ENCODE measurements at regions not wholly inside any gene's neighbourhood (a gene's known extent, or its start where the extent isn't known, plus 50 kb on each side); places are given as distances from the start of the nearest gene placed in this dataset.

DNA sequence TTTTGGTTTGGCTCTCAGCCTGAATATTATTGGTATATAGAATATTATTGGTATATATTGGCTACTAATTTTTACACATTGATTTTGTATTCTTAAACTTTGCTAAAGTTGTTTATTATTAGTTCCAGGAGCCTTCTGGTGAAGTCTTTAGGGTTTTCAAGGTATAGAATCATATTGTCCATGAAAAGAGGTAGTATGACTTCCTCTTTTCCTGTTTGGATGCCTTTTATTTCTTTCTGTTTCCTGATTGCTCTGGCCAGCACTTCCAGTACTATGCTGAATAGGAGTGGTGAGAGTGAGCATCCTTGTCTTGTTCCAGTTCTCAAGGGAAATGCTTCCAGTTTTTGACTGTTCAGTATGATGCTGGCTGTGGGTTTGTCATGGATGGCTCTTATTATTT is 107.3 kb upstream of the LIPC start:
- no peaks in the 10 kb centered on the region for H3K4me1 Mint-ChIP-seq (ENCODE audit: low read depth)
- CTCF ChIA-PET = no interaction called here
- H3K9me3 Mint-ChIP-seq = no peaks in the 10 kb centered on the region
- H3K27me3 Mint-ChIP-seq = peaks cover 7% of the 10 kb centered on the region
- no peak for DNase-seq
- H3K4me3 Mint-ChIP-seq = no peak overlapping the region
- no peak overlapping the region for H3K27ac Mint-ChIP-seq
- intact Hi-C loops (cut with micrococcal nuclease) = no loop called here
- peaks cover 3% of the 10 kb centered on the region for H3K36me3 Mint-ChIP-seq
- POLR2A ChIA-PET = no interaction called here

- H3K4me3 Mint-ChIP-seq = no peak overlapping the region
- H3K9me3 Mint-ChIP-seq = no peaks in the 10 kb centered on the region
- peaks cover 7% of the 10 kb centered on the region for H3K27me3 Mint-ChIP-seq
- CTCF ChIA-PET = no interaction called here
- DNase-seq = no peak
- no peak overlapping the region for H3K27ac Mint-ChIP-seq
- intact Hi-C loops (cut with micrococcal nuclease) = no loop called here
- POLR2A ChIA-PET = no interaction called here
- H3K36me3 Mint-ChIP-seq = peaks cover 3% of the 10 kb centered on the region
- H3K4me1 Mint-ChIP-seq (ENCODE audit: low read depth) = peaks cover 25% of the 10 kb centered on the region
Observed at GRCh38 chr15:58327958-58328357, 103.8 kb upstream of the LIPC start.

GRCh38 chr15:58329211-58329610 is 102.6 kb upstream of the LIPC start:
- Mint-ChIP-seq H3K4me3 (no peak overlapping the region), H3K36me3 (peaks cover 3% of the 10 kb centered on the region)

DNA sequence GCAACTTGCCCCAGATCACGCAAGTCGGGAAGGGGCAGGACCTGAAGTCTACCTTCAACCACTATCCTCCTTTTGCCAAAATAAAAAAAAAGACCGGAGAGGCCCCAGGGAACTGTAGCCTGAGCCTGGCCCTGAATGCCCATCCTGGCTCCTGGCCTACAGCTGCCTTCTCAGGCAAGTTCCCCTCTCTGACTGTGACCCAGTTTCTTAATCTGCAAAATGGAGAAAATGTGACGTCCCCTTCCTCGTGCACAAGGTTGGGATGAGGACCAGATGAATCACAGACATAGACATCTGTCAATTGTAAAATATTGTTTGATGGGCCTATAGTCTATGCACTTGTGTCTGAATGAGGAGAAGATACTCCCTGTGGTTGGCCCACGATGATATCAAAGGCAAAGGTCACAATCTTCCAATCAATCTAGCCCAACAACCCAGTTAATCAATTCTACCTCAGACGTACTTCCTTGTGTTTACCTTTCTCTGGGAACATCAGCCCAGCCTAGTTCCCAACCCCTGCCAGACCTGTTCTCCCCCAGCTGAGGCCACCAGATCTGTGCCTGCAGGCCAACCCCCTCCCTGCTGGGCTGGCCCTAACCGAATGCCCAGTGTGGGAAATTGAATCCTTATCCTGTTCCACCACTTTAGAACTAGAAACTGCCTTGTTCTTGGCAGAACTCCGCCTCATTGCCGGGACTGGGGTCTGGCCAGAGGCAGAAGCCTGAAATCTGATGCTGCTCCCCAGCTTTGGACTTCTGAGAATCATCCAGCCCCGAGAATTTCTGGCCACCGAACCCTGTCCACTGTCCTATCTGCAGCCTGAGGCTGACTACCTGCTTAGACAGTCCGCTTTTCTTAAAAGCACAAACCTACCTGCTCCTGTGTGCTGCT is 101.8 kb upstream of the LIPC start:
- Mint-ChIP-seq H3K36me3 (peaks cover 3% of the 10 kb centered on the region), H3K27me3 (peaks cover 7% of the 10 kb centered on the region), H3K4me1 (ENCODE audit: low read depth) (peaks cover 36% of the 10 kb centered on the region), H3K9me3 (peaks cover 5% of the 10 kb centered on the region), H3K4me3 (no peak overlapping the region), H3K27ac (no peak overlapping the region)
- DNase-seq = no peak
- ChIA-PET POLR2A (no interaction called here), CTCF (no interaction called here)
- intact Hi-C loops (cut with micrococcal nuclease) = loop anchor here (5.0 to 10.0 kb wide), 6 partner anchors 92 to 625 kb away; partner anchors contain the start of genes ADAM10, POLR2M and SLTM

More at GRCh38 chr15:58329211-58329610, 102.6 kb upstream of the LIPC start:
- H3K27ac Mint-ChIP-seq = no peak overlapping the region
- peaks cover 7% of the 10 kb centered on the region for H3K27me3 Mint-ChIP-seq
- no peak for DNase-seq
- intact Hi-C loops (cut with micrococcal nuclease) = no loop called here
- POLR2A ChIA-PET = no interaction called here
- CTCF ChIA-PET = no interaction called here
- peaks cover 36% of the 10 kb centered on the region for H3K4me1 Mint-ChIP-seq (ENCODE audit: low read depth)
- H3K9me3 Mint-ChIP-seq = peaks cover 2% of the 10 kb centered on the region

- Mint-ChIP-seq H3K4me3 (no peak overlapping the region), H3K9me3 (peaks cover 8% of the 10 kb centered on the region), H3K27me3 (peaks cover 4% of the 10 kb centered on the region), H3K27ac (peak overlapping the region; percentile 91), H3K4me1 (ENCODE audit: low read depth) (peaks cover 38% of the 10 kb centered on the region), H3K36me3 (peaks cover 3% of the 10 kb centered on the region)
- DNase-seq = no peak
- intact Hi-C loops (cut with micrococcal nuclease) = loop anchor here (5.0 to 10.0 kb wide), 6 partner anchors 91 to 626 kb away; partner anchors contain the start of genes ADAM10, POLR2M and SLTM
- ChIA-PET POLR2A (interaction anchor here (2.1 kb wide), 1 partner anchor 27 kb away, joined by 9 read pairs; no protein-coding TSS in a partner anchor), CTCF (interaction anchor here (1.4 kb wide), 1 partner anchor 17 kb away, joined by 4 read pairs; no protein-coding TSS in a partner anchor)
Observed at GRCh38 chr15:58330741-58331559, 100.8 kb upstream of the LIPC start.

DNA sequence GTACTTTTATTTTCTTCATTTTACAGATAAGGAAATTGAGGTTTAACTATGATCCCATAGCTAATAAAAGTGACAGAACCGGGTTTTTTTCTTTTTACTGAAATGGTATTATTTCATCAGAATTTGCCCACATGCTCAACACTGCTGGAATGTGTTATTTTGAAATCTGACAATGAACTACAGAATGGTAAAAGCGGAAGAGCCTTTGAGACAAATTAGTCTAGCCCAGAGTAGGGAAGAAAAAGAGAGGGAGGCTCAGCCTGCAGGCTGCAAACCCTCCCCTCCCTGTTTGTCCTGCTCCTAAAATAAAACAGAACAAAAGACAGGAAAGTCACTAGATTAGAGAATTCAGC is 100.3 kb upstream of the LIPC start:
- no peak for DNase-seq
- ChIA-PET POLR2A (interaction anchor here (1.1 to 2.1 kb wide), 3 partner anchors 17 to 27 kb away, joined by 4 to 9 read pairs (median 7); no protein-coding TSS in a partner anchor), CTCF (interaction anchor here (1.3 to 1.4 kb wide), 2 partner anchors 11 to 17 kb away, joined by 4 read pairs; no protein-coding TSS in a partner anchor)
- Mint-ChIP-seq H3K27ac (peak overlapping the region; percentile 91), H3K36me3 (peaks cover 3% of the 10 kb centered on the region), H3K4me1 (ENCODE audit: low read depth) (peaks cover 41% of the 10 kb centered on the region), H3K4me3 (no peak overlapping the region), H3K27me3 (peaks cover 2% of the 10 kb centered on the region), H3K9me3 (peaks cover 8% of the 10 kb centered on the region)
- intact Hi-C loops (cut with micrococcal nuclease) = loop anchor here (5.0 to 10.0 kb wide), 6 partner anchors 91 to 627 kb away; partner anchors contain the start of genes ADAM10, POLR2M and SLTM

- no peaks in the 10 kb centered on the region for H3K27me3 Mint-ChIP-seq
- CTCF ChIA-PET = interaction anchor here (1.0 to 1.4 kb wide), 3 partner anchors 11 to 19 kb away, joined by 3 to 4 read pairs (median 4); no protein-coding TSS in a partner anchor
- peak overlapping the region; percentile 91 for H3K27ac Mint-ChIP-seq
- peak overlapping the region; percentile 23 for H3K4me3 Mint-ChIP-seq
- H3K36me3 Mint-ChIP-seq = peaks cover 3% of the 10 kb centered on the region
- H3K9me3 Mint-ChIP-seq = peaks cover 8% of the 10 kb centered on the region
- POLR2A ChIA-PET = interaction anchor here (0.9 to 2.1 kb wide), 7 partner anchors 18 to 438 kb away, joined by 3 to 9 read pairs (median 5); partner anchors contain the start of gene MINDY2
- intact Hi-C loops (cut with micrococcal nuclease) = loop anchor here (1.0 to 10.0 kb wide), 10 partner anchors 18 to 627 kb away; partner anchors contain the start of genes ADAM10, MINDY2, POLR2M and SLTM
- peaks cover 41% of the 10 kb centered on the region for H3K4me1 Mint-ChIP-seq (ENCODE audit: low read depth)
- peak; percentile 96 for DNase-seq
Observed at GRCh38 chr15:58331913-58332675, 99.7 kb upstream of the LIPC start.

GRCh38 chr15:58332676-58333400 is 99.0 kb upstream of the LIPC start:
- peak overlapping the region; percentile 91 for H3K27ac Mint-ChIP-seq
- no peaks in the 10 kb centered on the region for H3K36me3 Mint-ChIP-seq
- H3K4me3 Mint-ChIP-seq = peak overlapping the region; percentile 23
- no peaks in the 10 kb centered on the region for H3K27me3 Mint-ChIP-seq
- H3K4me1 Mint-ChIP-seq (ENCODE audit: low read depth) = peaks cover 41% of the 10 kb centered on the region
- DNase-seq = no peak
- ChIA-PET CTCF (interaction anchor here (1.0 to 1.3 kb wide), 2 partner anchors 10 to 19 kb away, joined by 3 to 4 read pairs; no protein-coding TSS in a partner anchor), POLR2A (interaction anchor here (0.9 to 2.1 kb wide), 7 partner anchors 18 to 438 kb away, joined by 3 to 9 read pairs (median 5); partner anchors contain the start of gene MINDY2)
- H3K9me3 Mint-ChIP-seq = peaks cover 8% of the 10 kb centered on the region
- intact Hi-C loops (cut with micrococcal nuclease) = loop anchor here (1.0 to 10.0 kb wide), 10 partner anchors 19 to 628 kb away; partner anchors contain the start of genes ADAM10, MINDY2, POLR2M and SLTM

- Mint-ChIP-seq H3K4me1 (ENCODE audit: low read depth) (peaks cover 41% of the 10 kb centered on the region), H3K9me3 (peaks cover 8% of the 10 kb centered on the region), H3K36me3 (no peaks in the 10 kb centered on the region), H3K27me3 (no peaks in the 10 kb centered on the region), H3K27ac (no peak overlapping the region), H3K4me3 (no peak overlapping the region)
- no peak for DNase-seq
- CTCF ChIA-PET = no interaction called here
- intact Hi-C loops (cut with micrococcal nuclease) = loop anchor here (5.0 to 10.0 kb wide), 6 partner anchors 87 to 630 kb away; partner anchors contain the start of genes ADAM10, POLR2M and SLTM
- POLR2A ChIA-PET = no interaction called here
Observed at GRCh38 chr15:58334803-58335202, 97.0 kb upstream of the LIPC start.

DNA sequence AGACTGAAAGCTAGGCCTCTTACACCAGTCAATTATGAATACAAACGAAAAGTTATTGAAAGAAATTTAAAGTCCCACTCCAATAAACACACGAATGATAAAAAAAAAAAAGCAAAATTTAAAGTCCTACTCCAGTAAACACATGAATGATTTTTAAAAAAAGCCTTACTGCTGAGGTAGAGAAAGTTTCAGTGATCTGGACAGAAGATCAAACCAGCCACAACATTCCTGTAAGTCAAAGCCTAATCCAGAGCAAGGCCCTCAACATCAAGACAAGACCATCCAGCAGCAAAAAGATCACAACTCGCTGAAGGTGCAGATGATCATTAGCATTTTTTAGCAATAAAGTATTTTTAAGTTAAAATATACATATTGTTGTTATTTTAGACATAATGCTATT is 95.6 kb upstream of the LIPC start:
- intact Hi-C loops (cut with micrococcal nuclease) = loop anchor here (10.0 kb wide), 3 partner anchors 409 to 631 kb away; partner anchors contain the start of genes ADAM10, POLR2M and SLTM
- Mint-ChIP-seq H3K4me1 (ENCODE audit: low read depth) (peaks cover 34% of the 10 kb centered on the region), H3K36me3 (no peaks in the 10 kb centered on the region), H3K27me3 (peaks cover 1% of the 10 kb centered on the region), H3K9me3 (peaks cover 8% of the 10 kb centered on the region), H3K4me3 (no peak overlapping the region), H3K27ac (peak overlapping the region; percentile 9)
- ChIA-PET CTCF (no interaction called here), POLR2A (no interaction called here)
- DNase-seq = no peak

All from activated CD4-positive, alpha-beta memory T cell treated with anti-CD3 and anti-CD28 coated beads for 36 hours (primary cell).